ENCODE measurements at regions not wholly inside any gene's neighbourhood (a gene's known extent, or its start where the extent isn't known, plus 50 kb on each side); places are given as distances from the start of the nearest gene placed in this dataset.
"Not testable (repeated sequence)": the region's sequence is repeated elsewhere in the genome, so short reads cannot be mapped to it uniquely, and the experiment has no call there.

- no peak for DNase-seq (ENCODE audit: low read depth in 2 of 2)
Measured at GRCh38 chr6:5838656-5839396, 167.9 kb downstream of the NRN1 start.

- no peak for DNase-seq (ENCODE audit: low read depth in 2 of 2)
Measured at GRCh38 chr6:5837323-5837722, 169.4 kb downstream of the NRN1 start.

GRCh38 chr6:5836597-5836996, 170.1 kb downstream of the NRN1 start:
- not testable (repeated sequence) for DNase-seq (ENCODE audit: low read depth in 2 of 2)

GRCh38 chr6:5833120-5833519, 173.6 kb downstream of the NRN1 start:
- DNase-seq (ENCODE audit: low read depth in 2 of 2), result no peak

GRCh38 chr6:5832668-5833067, 174.1 kb downstream of the NRN1 start:
- no peak for DNase-seq (ENCODE audit: low read depth in 2 of 2)

- peak; percentile 14 to 24 for DNase-seq (ENCODE audit: low read depth in 2 of 2)
Measured at GRCh38 chr6:5831219-5831862, 175.4 kb downstream of the NRN1 start.

- DNase-seq (ENCODE audit: low read depth in 2 of 2), result no peak
Measured at GRCh38 chr6:5828296-5828695, 178.4 kb downstream of the NRN1 start.

GRCh38 chr6:5827056-5827904, 179.4 kb downstream of the NRN1 start:
- no peak for DNase-seq (ENCODE audit: low read depth in 2 of 2)

GRCh38 chr6:5824382-5824983, 182.2 kb downstream of the NRN1 start:
- DNase-seq (ENCODE audit: low read depth in 2 of 2), result not testable (repeated sequence)

Data from stimulated activated CD4-positive, alpha-beta T cell treated with anti-CD3 and anti-CD28 coated beads, Interleukin-4, amount 100 ng/mL, for 48 hours (primary cell).